ENCODE measurements at regions not wholly inside any gene's neighbourhood (a gene's known extent, or its start where the extent isn't known, plus 50 kb on each side); places are given as distances from the start of the nearest gene placed in this dataset.

DNA sequence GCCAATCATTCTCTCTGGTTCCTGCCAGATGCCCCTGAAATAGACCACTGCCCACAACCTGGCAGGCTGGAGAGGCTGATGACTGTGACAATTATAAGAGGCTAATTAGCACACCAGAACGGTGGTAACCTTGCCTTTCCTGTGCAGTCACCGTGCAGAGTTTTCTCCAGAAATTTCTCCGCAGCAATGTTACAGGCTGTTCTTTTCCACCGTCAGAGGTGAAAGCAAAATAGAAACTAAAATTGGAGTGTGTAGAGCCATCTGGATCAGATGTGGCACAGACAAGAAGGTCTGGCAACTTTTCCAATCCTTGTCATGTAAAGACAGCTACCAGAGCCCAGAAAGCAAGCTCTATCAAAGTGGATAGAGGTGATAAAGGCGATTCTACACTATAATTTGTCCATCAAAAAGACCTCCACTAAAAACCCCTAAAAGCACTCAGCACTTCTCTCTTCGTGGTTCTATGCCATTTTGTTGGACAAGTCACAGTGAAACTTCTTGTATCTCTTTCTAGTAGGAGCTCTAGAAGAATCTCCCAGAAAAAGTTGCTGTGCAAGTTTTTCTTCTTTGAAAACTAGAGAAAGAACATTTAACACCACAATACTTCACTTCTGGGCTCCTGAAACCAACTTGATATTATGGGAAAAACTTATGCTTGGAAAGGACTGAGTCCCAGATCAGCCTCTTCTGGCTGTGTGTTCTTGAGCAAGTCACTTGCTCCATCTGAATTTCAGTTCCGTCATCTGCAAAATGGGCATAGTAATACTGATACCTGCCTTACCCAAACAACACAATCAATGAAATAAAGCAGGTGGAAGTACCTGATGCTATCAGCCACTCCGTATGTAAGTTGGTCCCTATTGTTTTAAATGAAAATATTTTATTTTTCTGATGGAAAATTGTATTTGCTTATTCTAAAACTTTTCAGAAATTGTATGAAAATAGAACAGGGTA is 295.6 kb upstream of the DLGAP1 start:
- no peak overlapping the region for H3K4me3 ChIP-seq
- H3K27ac ChIP-seq, result no peak overlapping the region
- no peak for DNase-seq (ENCODE audit: low spot score in 2 of 2)
- no peaks in the 10 kb centered on the region for H3K27me3 ChIP-seq
- H3K9me3 ChIP-seq, result peaks cover 0 to 9% (median 0%) of the 10 kb centered on the region in 4 donors
- H3K4me1 ChIP-seq, result no peaks in the 10 kb centered on the region
- TF ChIP-seq EP300 (IDR thresholded peaks at IDR 0.05) (no peak), CTCF (IDR thresholded peaks at IDR 0.05) (no peak), POLR2A (IDR thresholded peaks at IDR 0.05) (no peak)
- no peaks in the 10 kb centered on the region for H3K36me3 ChIP-seq
- WGBS, 2 donors, result 74 to 76% methylated on average over 8 of the region's 8 CpGs

- Histone ChIP-seq H3K4me3 (no peak overlapping the region), H3K27ac (no peak overlapping the region), H3K4me1 (no peaks in the 10 kb centered on the region), H3K36me3 (no peaks in the 10 kb centered on the region), H3K27me3 (no peaks in the 10 kb centered on the region), H3K9me3 (peaks cover 0 to 10% (median 0%) of the 10 kb centered on the region in 4 donors)
- WGBS, 2 donors, result 69 to 78% methylated on average over 5 of the region's 5 CpGs
- TF ChIP-seq EP300 (IDR thresholded peaks at IDR 0.05), result no peak
- TF ChIP-seq CTCF (IDR thresholded peaks at IDR 0.05), result no peak
- no peak for TF ChIP-seq POLR2A (IDR thresholded peaks at IDR 0.05)
- DNase-seq (ENCODE audit: low spot score in 2 of 2), result no peak
Observed at GRCh38 chr18:4748975-4749374, 293.9 kb upstream of the DLGAP1 start.

DNA sequence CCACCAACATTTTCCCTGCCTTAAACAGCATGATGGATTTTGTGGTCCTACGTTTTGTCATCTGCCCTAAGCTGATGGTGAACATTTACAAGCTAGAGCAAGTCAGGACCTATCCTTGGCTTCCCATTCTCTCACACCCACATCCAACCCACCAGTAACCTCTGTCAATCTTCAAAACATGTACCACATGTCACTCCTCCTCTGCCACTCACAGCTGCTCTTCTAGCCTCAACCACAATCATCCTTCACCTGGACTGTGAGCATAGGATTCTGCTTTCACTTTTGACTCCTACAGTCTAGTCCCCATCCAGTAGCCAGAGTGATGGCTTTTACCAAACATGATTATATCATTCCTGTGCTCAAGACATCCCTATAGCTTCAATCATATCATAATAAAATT is 279.8 kb upstream of the DLGAP1 start:
- Histone ChIP-seq H3K4me3 (no peak overlapping the region), H3K9me3 (no peaks in the 10 kb centered on the region), H3K36me3 (no peaks in the 10 kb centered on the region), H3K4me1 (no peaks in the 10 kb centered on the region), H3K27ac (no peak overlapping the region), H3K27me3 (no peaks in the 10 kb centered on the region)
- TF ChIP-seq POLR2A (IDR thresholded peaks at IDR 0.05) (no peak), CTCF (IDR thresholded peaks at IDR 0.05) (no peak), EP300 (IDR thresholded peaks at IDR 0.05) (no peak)
- no peak for DNase-seq (ENCODE audit: low spot score in 2 of 2)
- 87 to 96% methylated on average over 1 of the region's 1 CpG for WGBS, 2 donors

DNA sequence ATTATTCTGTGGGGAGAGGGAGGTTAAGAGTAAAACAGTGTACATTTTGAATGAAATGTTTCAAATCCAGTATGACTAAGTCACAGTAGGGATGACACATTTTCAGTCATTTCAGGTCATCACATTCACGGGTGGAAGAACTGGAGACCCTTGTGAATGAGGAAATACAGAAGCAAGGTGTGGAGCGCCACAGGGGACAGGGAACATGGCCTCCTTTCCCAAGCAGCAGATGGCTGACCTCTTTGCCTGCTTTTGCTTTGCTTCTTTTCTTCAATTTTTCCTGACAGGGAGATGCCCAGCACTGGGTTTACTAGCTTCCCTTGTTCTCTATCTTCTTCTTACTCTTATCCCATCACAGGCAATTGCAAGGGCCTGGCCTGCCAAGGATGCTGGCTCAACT is 278.9 kb upstream of the DLGAP1 start:
- Histone ChIP-seq H3K4me1 (no peaks in the 10 kb centered on the region), H3K36me3 (no peaks in the 10 kb centered on the region), H3K27ac (no peak overlapping the region), H3K27me3 (no peaks in the 10 kb centered on the region), H3K4me3 (no peak overlapping the region), H3K9me3 (no peaks in the 10 kb centered on the region)
- 76 to 92% methylated on average over 2 of the region's 2 CpGs for WGBS, 2 donors
- TF ChIP-seq EP300 (IDR thresholded peaks at IDR 0.05), result no peak
- TF ChIP-seq POLR2A (IDR thresholded peaks at IDR 0.05), result no peak
- TF ChIP-seq CTCF (IDR thresholded peaks at IDR 0.05), result no peak
- no peak for DNase-seq (ENCODE audit: low spot score in 2 of 2)

- no peak for TF ChIP-seq POLR2A (IDR thresholded peaks at IDR 0.05)
- no peak for TF ChIP-seq EP300 (IDR thresholded peaks at IDR 0.05)
- no peaks in the 10 kb centered on the region for H3K27me3 ChIP-seq
- H3K9me3 ChIP-seq, result no peaks in the 10 kb centered on the region
- H3K4me3 ChIP-seq, result no peak overlapping the region
- H3K27ac ChIP-seq, result no peak overlapping the region
- H3K36me3 ChIP-seq, result no peaks in the 10 kb centered on the region
- no peak for DNase-seq (ENCODE audit: low spot score in 2 of 2)
- H3K4me1 ChIP-seq, result no peaks in the 10 kb centered on the region
- WGBS, 2 donors, result 92 to 94% methylated on average over 3 of the region's 3 CpGs
Observed at GRCh38 chr18:4721545-4721944, 266.4 kb upstream of the DLGAP1 start.
